IMR-90 (cell line): ENCODE measurements at regions not wholly inside any gene's neighbourhood (a gene's known extent, or its start where the extent isn't known, plus 50 kb on each side); places are given as distances from the start of the nearest gene placed in this dataset.
"Not testable (repeated sequence)": the region's sequence is repeated elsewhere in the genome, so short reads cannot be mapped to it uniquely, and the experiment has no call there.

Source experiments
- ATAC-seq: fragments of 200-7000 bp; cut with Tn5 transposase; 2 replicates; pipeline ENCODE4 v1.9.1; 2020; ENCODE audit warnings: low read depth, mild to moderate bottlenecking, moderate library complexity
- BruUV-seq: library from RNA; stranded (reverse); fragments of 400-500 nt; replicated peaks from 2 replicates; lab custom pipeline; 2021; lab: Mats Ljungman, UMichigan
- CTCF ChIA-PET: fragments of 300-600 bp; formaldehyde crosslinking; extraction: SDS; loops from one replicate; lab custom pipeline; 2021; ENCODE audit warnings: antibody characterized with exemption; lab: Yijun Ruan, JAX
- POLR2A ChIA-PET: fragments of 300-600 bp; sonication (Branson Sonifier 250); formaldehyde crosslinking; loops from one replicate; lab custom pipeline; 2022; ENCODE audit warnings: antibody characterized with exemption; ENCODE audit not compliant: unreplicated experiment; lab: Charles Lee
- DNase-seq: peaks from one replicate; pipeline ENCODE4 v3.0.0; 2013
- H2AFZ ChIP-seq: replicated peaks from 2 replicates; pipeline ENCODE3; 2013; ENCODE audit warnings: low read length, mild to moderate bottlenecking; ENCODE audit not compliant: poor library complexity
- H2AK5ac ChIP-seq: 2 replicates; pipeline ENCODE4 v1.6.1; 2013; ENCODE audit warnings: low read depth, low read length, inconsistent platforms
- H2AK9ac ChIP-seq: replicated peaks from 2 replicates; pipeline ENCODE3; 2013; ENCODE audit warnings: mild to moderate bottlenecking, low read depth, low read length, moderate library complexity; ENCODE audit not compliant: poor library complexity
- H2BK120ac ChIP-seq: 2 replicates; pipeline ENCODE4 v1.6.1; 2013; ENCODE audit warnings: low read depth, low read length, inconsistent platforms
- H2BK15ac ChIP-seq: 3 replicates; pipeline ENCODE4 v1.6.1; 2013; ENCODE audit warnings: low read depth, low read length, inconsistent platforms
- H2BK20ac ChIP-seq: 2 replicates; pipeline ENCODE4 v1.6.1; 2013; ENCODE audit warnings: low read depth, mild to moderate bottlenecking, inconsistent platforms, low read length, moderate library complexity
- H2BK5ac ChIP-seq: 2 replicates; pipeline ENCODE4 v1.6.1; 2013; ENCODE audit warnings: mild to moderate bottlenecking, low read depth, low read length, inconsistent platforms; ENCODE audit not compliant: poor library complexity, severe bottlenecking
- H3K14ac ChIP-seq: replicated peaks from 2 replicates; pipeline ENCODE4 v1.6.1; 2013; ENCODE audit warnings: low read depth, low read length, inconsistent platforms
- H3K18ac ChIP-seq: 2 replicates; pipeline ENCODE4 v1.6.1; 2013; ENCODE audit warnings: low read depth, low read length, control low read depth
- H3K23ac ChIP-seq: 2 replicates; pipeline ENCODE4 v1.6.1; 2013; ENCODE audit warnings: low read depth, low read length, inconsistent platforms
- H3K27ac ChIP-seq: 2 replicates; pipeline ENCODE4 v1.5.1; 2013; ENCODE audit warnings: mild to moderate bottlenecking, control low read depth, low read length; ENCODE audit not compliant: insufficient read depth
- H3K27me3 ChIP-seq: 2 replicates; pipeline ENCODE4 v1.6.1; 2013; ENCODE audit warnings: low read length; ENCODE audit not compliant: control insufficient read depth, insufficient read depth
- H3K36me3 ChIP-seq: 2 replicates; pipeline ENCODE4 v1.6.1; 2013; ENCODE audit warnings: low read length, mixed read lengths; ENCODE audit not compliant: control insufficient read depth, insufficient read depth
- H3K4ac ChIP-seq: 2 replicates; pipeline ENCODE4 v1.6.1; 2013; ENCODE audit warnings: low read depth, low read length, inconsistent platforms
- H3K4me1 ChIP-seq: 2 replicates; pipeline ENCODE4 v1.6.1; 2013; ENCODE audit warnings: low read length, mixed read lengths; ENCODE audit not compliant: control insufficient read depth, insufficient read depth
- H3K4me2 ChIP-seq: 2 replicates; pipeline ENCODE4 v1.6.1; 2013; ENCODE audit warnings: low read depth, mild to moderate bottlenecking, control low read depth, low read length, moderate library complexity
- H3K4me3 ChIP-seq: 2 replicates; pipeline ENCODE4 v1.5.1; 2013; ENCODE audit warnings: low read depth, mild to moderate bottlenecking, control low read depth, low read length, moderate library complexity; ENCODE audit not compliant: insufficient read depth
- H3K56ac ChIP-seq: 2 replicates; pipeline ENCODE4 v1.6.1; 2013; ENCODE audit warnings: low read length, inconsistent platforms; ENCODE audit not compliant: insufficient read depth; ENCODE audit errors: extremely low read depth
- H3K79me1 ChIP-seq, 2 experiments: 2 replicates each; pipeline ENCODE4 v1.6.1; 2013; ENCODE audit warnings: low read length in 2 of 2, inconsistent platforms in 1 of 2, low read depth in 1 of 2
- H3K9ac ChIP-seq: 2 replicates; pipeline ENCODE4 v1.6.1; 2013; ENCODE audit warnings: low read depth, low read length, control low read depth
- H3K9me1 ChIP-seq: 2 replicates; pipeline ENCODE4 v1.6.1; 2013; ENCODE audit warnings: low read length, inconsistent platforms; ENCODE audit not compliant: insufficient read depth
- H3K9me3 ChIP-seq: 2 replicates; pipeline ENCODE4 v1.6.1; 2013; ENCODE audit warnings: low read length; ENCODE audit not compliant: control insufficient read depth, insufficient read depth
- H4K20me1 ChIP-seq: 2 replicates; pipeline ENCODE4 v1.6.1; 2013; ENCODE audit warnings: low read length, inconsistent platforms; ENCODE audit not compliant: insufficient read depth
- H4K5ac ChIP-seq: 2 replicates; pipeline ENCODE4 v1.6.1; 2013; ENCODE audit warnings: mild to moderate bottlenecking, low read depth, low read length, control low read depth
- H4K8ac ChIP-seq, 2 experiments: 2 replicates each; pipeline ENCODE4 v1.6.1; 2013; ENCODE audit warnings: low read depth in 2 of 2, low read length in 2 of 2, control low read depth in 1 of 2, inconsistent platforms in 1 of 2
- H4K91ac ChIP-seq: 2 replicates; pipeline ENCODE4 v1.6.1; 2013; ENCODE audit warnings: low read depth, low read length, inconsistent platforms; ENCODE audit not compliant: insufficient read depth
- CEBPB ChIP-seq: IDR thresholded peaks from 2 replicates; pipeline ENCODE4 v1.6.1; 2012; ENCODE audit warnings: low read depth, low read length, improper control_type of control experiment
- CHD1 ChIP-seq: IDR thresholded peaks from 2 replicates; pipeline ENCODE4 v1.6.1; 2012; ENCODE audit warnings: low read depth, low read length, improper control_type of control experiment
- ELK1 ChIP-seq: fragments of 150-350 bp; IDR thresholded peaks from 2 replicates; pipeline ENCODE4 v1.6.1; 2016; ENCODE audit warnings: low read depth, mild to moderate bottlenecking, low read length, moderate library complexity, borderline replicate concordance
- NFE2L2 ChIP-seq: fragments of 150-350 bp; IDR thresholded peaks from 2 replicates; pipeline ENCODE4 v1.6.1; 2016; ENCODE audit warnings: low read depth, mild to moderate bottlenecking, low read length
- RAD21 ChIP-seq: IDR thresholded peaks from 2 replicates; pipeline ENCODE4 v1.6.1; 2012; ENCODE audit warnings: low read length, improper control_type of control experiment
- WGBS, 2 experiments: methylation state at CpG; one replicate each; pipeline versions ENCODE4 v1.1.5 to v1.1.7; 2013; ENCODE audit warnings: missing lambda C conversion rate in 2 of 2; ENCODE audit not compliant: insufficient read length in 1 of 2; ENCODE audit errors: extremely low coverage in 2 of 2; 5-methylcytosine and 5-hydroxymethylcytosine counted together
- dilution Hi-C: fragments of 300-500 bp; cut with HindIII; formaldehyde crosslinking; loops from one replicate; pipeline ENCODE4 v1.14.3; 2018; ENCODE audit warnings: low sequenced_read_pairs; ENCODE audit not compliant: unreplicated experiment
- in situ Hi-C: fragments of 300-500 bp; cut with MboI; formaldehyde crosslinking; loops from 3 replicates; pipeline ENCODE4 v1.14.3; 2019; ENCODE audit warnings: low sequenced_read_pairs, inconsistent platforms, mixed read lengths
- intact Hi-C: fragments of 100-400 bp; cut with micrococcal nuclease; formaldehyde crosslinking; loops from 2 replicates; pipeline ENCODE4 v1.10.0; 2022

- H2AFZ ChIP-seq: no peak overlapping the region
- H3K23ac ChIP-seq: no peak overlapping the region
- dilution Hi-C loops: no loop called here
- no peak for ATAC-seq
- H3K4me1 ChIP-seq: no peaks in the 10 kb centered on the region
- DNase-seq: no peak
- H3K4me3 ChIP-seq: no peak overlapping the region
- H3K9me3 ChIP-seq: no peaks in the 10 kb centered on the region
- WGBS, 2 experiments: no CpG with 5 or more reads among the region's 4 CpGs
- BruUV-seq: no TSS peak
- no peak overlapping the region for H3K14ac ChIP-seq
- H2BK20ac ChIP-seq: no peak overlapping the region
- no peak overlapping the region for H3K9ac ChIP-seq
- no peak overlapping the region for H4K5ac ChIP-seq
- H2BK5ac ChIP-seq: no peak overlapping the region
- in situ Hi-C loops: loop anchor here (10.0 to 25.0 kb wide), 2 partner anchors 912 to 1116 kb away; no protein-coding TSS in a partner anchor
- POLR2A ChIA-PET: no interaction called here
- no peak overlapping the region for H4K8ac ChIP-seq
- intact Hi-C loops: no loop called here
- no peak overlapping the region for H3K4ac ChIP-seq
- TF ChIP-seq ELK1 (no peak), CEBPB (no peak), NFE2L2 (no peak), CHD1 (no peak), RAD21 (no peak)
- H3K27me3 ChIP-seq: no peaks in the 10 kb centered on the region
- no peak overlapping the region for H3K18ac ChIP-seq
- no peak overlapping the region for H3K27ac ChIP-seq
- no peak overlapping the region for H2BK15ac ChIP-seq
- H2AK5ac ChIP-seq: no peak overlapping the region
- H3K4me2 ChIP-seq: no peak overlapping the region
- H2BK120ac ChIP-seq: no peak overlapping the region
- CTCF ChIA-PET: no interaction called here
- no peaks in the 10 kb centered on the region for H3K9me1 ChIP-seq
- no peak overlapping the region for H4K91ac ChIP-seq
- H4K20me1 ChIP-seq: no peaks in the 10 kb centered on the region
- no peak overlapping the region for H2AK9ac ChIP-seq
- H3K79me1 ChIP-seq: no peaks in the 10 kb centered on the region
- H3K36me3 ChIP-seq: no peaks in the 10 kb centered on the region
- no peak overlapping the region for H3K56ac ChIP-seq
Observed at GRCh38 chr2:16750175-16750924, 84.7 kb upstream of the CYRIA start.

- H4K20me1 ChIP-seq, H2AFZ ChIP-seq, H3K27ac ChIP-seq, H3K27me3 ChIP-seq, DNase-seq, H3K4me2 ChIP-seq, H2BK20ac ChIP-seq, H4K5ac ChIP-seq, ATAC-seq, H3K36me3 ChIP-seq, H3K4ac ChIP-seq, H4K8ac ChIP-seq, BruUV-seq, H3K14ac ChIP-seq, H3K23ac ChIP-seq, H2BK120ac ChIP-seq, in situ Hi-C loops, H3K9me1 ChIP-seq, H3K4me1 ChIP-seq, H2BK5ac ChIP-seq, H3K18ac ChIP-seq, H3K4me3 ChIP-seq, H2AK9ac ChIP-seq, H3K9ac ChIP-seq, H3K56ac ChIP-seq, intact Hi-C loops, H4K91ac ChIP-seq, CTCF ChIA-PET, POLR2A ChIA-PET, dilution Hi-C loops, H2BK15ac ChIP-seq, H3K79me1 ChIP-seq, H2AK5ac ChIP-seq, H3K9me3 ChIP-seq: not testable (repeated sequence)
- WGBS, 2 experiments: no CpG with 5 or more reads among the region's 1 CpG
Observed at GRCh38 chr2:16748511-16749266, 83.1 kb upstream of the CYRIA start.
